Stimulated activated CD4-positive, alpha-beta T cell treated with anti-CD3 and anti-CD28 coated beads, TNF-alpha, amount 100 ng/mL, for 1 hour (primary cell): ENCODE measurements at regions not wholly inside any gene's neighbourhood (a gene's known extent, or its start where the extent isn't known, plus 50 kb on each side); places are given as distances from the start of the nearest gene placed in this dataset.
"Not testable (repeated sequence)": the region's sequence is repeated elsewhere in the genome, so short reads cannot be mapped to it uniquely, and the experiment has no call there.

Experiments used
- DNase-seq, 3 donors: peaks; one replicate each; pipeline ENCODE4 v3.0.0-alpha.2; 2020; ENCODE audit warnings: low read depth in 3 of 3, low spot score in 1 of 3

DNA sequence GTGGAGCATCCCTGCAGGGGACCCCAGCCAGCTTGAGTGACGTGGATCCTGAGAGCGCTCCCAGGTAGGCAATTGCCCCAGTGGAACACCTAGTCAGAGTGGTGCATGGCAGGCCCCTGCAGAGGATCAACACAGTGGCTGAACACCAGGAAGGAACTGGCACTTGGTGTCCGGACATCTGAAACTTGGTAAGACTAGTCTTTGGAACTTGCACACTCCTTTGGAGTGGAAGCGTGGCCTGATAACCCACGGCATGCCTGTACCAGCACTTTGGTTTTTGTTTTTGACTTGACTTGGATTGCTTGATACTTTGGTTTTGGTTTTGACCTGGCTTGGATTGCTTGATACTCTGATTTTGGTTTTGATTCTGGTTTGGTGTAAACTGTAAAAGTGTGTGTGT is 69.9 kb upstream of the RAP1B start:
- not testable (repeated sequence) for DNase-seq

DNA sequence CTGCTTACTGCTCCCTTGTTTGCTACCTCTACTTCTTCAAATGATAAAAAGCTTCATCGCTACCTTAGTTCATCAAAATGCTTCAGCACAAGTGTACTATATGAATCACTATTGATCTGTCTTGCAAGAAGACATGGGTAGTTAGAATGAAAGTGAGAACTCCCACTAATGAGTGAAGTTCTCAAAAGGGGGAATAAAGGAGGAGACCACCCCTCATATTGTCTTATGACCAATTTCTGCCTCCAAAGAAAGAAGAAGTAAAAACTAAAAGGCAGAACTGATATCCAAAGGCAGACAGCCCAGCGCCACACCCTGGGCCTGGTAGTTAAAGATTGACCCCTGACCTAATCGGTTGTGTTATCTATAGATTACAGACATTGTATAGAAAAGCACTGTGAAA is 63.4 kb upstream of the RAP1B start:
- not testable (repeated sequence) for DNase-seq

DNA sequence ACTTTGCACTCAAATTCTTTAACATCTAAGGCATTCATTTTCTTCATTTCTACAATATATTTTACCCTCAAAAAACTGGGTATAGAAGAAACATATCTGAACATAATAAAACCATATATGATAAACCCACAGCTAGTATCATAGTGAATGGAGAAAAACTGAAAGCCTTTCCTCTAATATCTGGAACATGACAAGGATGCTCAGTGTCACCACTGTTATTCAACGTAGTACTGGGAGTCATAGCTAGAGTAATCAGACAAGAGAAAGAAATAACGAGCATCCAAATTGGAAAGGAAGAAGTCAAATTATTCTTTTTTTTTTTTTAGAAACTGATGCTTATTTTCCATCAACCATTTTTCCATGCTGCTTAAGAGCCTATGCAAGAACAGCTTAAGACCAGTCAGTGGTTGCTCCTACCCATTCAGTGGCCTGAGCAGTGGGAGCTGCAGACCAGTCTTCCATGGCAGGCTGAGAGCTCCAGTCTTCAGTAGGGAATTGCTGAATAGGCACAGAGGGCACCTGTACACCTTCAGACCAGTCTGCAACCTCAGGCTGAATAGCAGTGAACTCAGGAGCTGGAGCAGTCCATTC is 58.0 kb upstream of the RAP1B start:
- not testable (repeated sequence) for DNase-seq

DNA sequence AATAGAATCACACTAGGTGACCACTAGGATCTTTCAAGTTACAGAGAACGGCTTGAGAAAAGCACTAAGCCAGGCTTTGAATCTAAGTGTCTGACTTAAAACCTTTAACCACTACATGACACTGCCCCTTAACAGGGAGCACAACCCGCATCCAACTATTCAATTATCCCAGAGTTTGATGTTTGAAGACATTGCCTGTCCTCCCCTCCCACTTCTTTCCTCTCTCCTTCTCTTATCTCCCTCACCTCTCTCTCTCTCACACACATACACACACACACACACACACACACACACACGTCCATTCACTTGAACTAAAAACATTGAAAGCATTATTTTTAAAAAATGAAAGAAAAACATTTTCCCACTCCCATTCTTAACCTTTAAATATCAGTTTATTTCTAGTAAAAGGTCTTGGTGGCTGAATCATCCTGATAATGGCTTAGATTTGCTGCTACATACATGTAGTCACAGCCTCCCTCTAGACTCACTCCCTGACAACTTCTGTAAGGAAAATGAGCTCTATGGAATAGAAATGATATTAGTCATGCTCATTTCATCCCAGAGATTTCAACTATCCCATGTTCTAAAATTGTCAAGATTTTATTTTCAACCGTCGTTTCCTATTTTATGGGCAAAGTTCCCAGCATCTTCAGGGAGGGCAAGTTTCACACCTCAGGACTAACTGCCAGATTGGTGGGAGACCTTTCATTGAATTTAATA is 53.5 kb upstream of the RAP1B start:
- no peak for DNase-seq

DNA sequence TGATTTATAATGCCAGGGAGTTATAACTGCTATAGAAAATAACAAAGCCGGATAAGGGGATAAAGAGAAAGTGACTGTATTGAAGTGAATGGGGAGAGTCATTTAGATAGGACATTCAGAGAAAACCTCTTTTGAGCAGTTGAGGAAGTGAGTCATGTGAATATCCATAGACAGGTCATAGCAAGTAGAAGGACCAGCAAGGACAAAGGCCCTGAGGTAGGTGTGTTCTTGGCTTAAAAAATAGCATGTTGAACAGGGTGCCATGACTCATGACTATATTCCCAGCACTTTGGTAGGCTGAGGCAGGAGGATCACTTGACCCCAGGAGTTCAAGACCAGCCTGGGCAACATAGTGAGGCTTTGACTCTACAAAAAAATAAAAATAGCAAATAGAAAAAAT is 51.5 kb upstream of the RAP1B start:
- no peak for DNase-seq

DNA sequence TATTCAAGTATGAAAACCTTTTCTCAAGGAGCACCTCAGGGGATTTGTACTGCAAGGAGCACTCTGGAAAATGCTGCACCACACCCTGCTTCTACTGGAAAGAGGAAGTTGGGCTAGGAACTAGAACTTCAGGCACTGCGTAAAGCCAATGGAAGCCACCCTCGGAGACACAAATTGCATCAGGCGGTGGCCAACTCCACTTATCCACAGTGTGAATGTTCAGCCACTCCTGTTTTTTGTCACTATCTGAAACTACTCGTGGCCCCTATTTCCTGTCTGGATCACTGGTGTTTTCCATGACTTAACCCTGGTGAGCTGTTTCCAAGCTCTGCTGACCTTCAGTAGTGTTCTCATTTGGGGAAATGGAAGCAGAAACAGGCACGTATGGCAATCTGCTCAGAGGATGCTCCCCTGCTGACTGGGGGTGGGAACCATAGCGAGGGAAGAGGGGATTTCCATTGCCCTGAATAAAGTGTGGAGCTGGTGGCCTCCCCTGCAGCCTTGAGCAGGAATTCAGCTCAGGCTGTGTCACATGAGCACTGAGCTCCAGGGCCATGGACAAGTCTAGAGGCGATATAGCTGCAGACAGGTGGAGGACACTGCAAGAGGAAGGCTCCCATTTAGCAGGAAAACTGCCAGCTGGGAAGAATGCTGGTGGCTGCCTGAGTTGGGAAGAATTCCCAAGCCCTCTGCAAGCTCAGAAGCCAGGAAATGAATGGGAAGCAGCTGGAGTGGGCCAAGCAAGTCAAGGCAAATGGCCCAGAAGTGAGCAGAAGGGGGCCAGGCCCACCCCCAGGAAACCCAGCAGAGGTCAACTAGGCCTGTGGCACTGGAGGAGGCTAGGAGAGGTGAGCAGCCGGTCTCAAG is 50.5 kb upstream of the RAP1B start:
- DNase-seq: no peak

DNA sequence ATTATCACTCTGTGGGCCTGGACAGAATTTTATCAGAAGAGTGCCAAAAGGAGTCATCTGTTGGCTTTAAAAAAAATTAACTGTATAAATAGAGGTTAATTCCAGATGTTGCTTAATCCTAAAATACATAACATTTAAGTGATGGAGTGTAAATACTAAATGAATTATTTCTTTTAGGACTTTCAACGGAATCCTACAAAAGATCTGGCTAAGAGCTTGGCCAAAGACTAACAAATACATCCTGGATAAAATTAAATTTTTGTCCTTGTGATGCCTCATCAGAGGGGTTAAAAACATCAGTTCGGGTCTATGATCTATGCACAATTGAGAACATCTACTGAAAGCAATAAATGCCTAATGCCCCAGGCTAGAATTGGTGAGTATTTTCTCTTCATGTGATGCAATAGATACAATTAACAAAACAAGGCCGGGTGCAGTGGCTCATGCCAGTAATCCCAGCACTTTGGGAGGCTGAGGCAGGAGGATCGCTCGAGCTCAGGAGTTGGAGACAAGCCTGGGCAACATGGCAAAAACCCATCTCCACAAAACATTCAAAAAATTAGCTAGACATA is 49.8 kb upstream of the RAP1B start:
- no peak for DNase-seq
